Endodermal cell (in vitro differentiated cells): ENCODE measurements at regions not wholly inside any gene's neighbourhood (a gene's known extent, or its start where the extent isn't known, plus 50 kb on each side); places are given as distances from the start of the nearest gene placed in this dataset.

Source experiments
- DNase-seq: peaks from one replicate; pipeline ENCODE4 v3.0.0-alpha.2; 2017
- H3K27ac ChIP-seq: 2 replicates; pipeline ENCODE4 v1.5.1; 2013; ENCODE audit warnings: mild to moderate bottlenecking, low read depth, low read length, moderate library complexity
- H3K27me3 ChIP-seq: 2 replicates; pipeline ENCODE4 v1.6.1; 2013; ENCODE audit warnings: mild to moderate bottlenecking, low read length, moderate library complexity; ENCODE audit not compliant: insufficient read depth, control insufficient read depth, poor library complexity, severe bottlenecking
- H3K36me3 ChIP-seq: 2 replicates; pipeline ENCODE4 v1.7.0; 2013; ENCODE audit warnings: mild to moderate bottlenecking, low read length, moderate library complexity; ENCODE audit not compliant: control insufficient read depth, insufficient read depth
- H3K4me1 ChIP-seq: one replicate; pipeline ENCODE4 v1.7.0; 2013; ENCODE audit warnings: low read length; ENCODE audit not compliant: control insufficient read depth, insufficient read depth
- H3K4me3 ChIP-seq: 2 replicates; pipeline ENCODE4 v1.5.1; 2013; ENCODE audit warnings: mild to moderate bottlenecking, low read length, moderate library complexity
- H3K9ac ChIP-seq: 2 replicates; pipeline ENCODE4 v1.6.1; 2013; ENCODE audit warnings: mild to moderate bottlenecking, low read length, moderate library complexity; ENCODE audit not compliant: poor library complexity, severe bottlenecking; ENCODE audit errors: extremely low read depth
- H3K9me3 ChIP-seq: 2 replicates; pipeline ENCODE4 v1.6.1; 2013; ENCODE audit warnings: mild to moderate bottlenecking, low read length, moderate library complexity; ENCODE audit not compliant: control insufficient read depth
- H3K27ac Mint-ChIP-seq: 2 replicates; pipeline ENCODE4 v1.8.0; 2020; ENCODE audit warnings: mixed read lengths
- H3K27me3 Mint-ChIP-seq: 2 replicates; pipeline ENCODE4 v1.8.0; 2021; ENCODE audit warnings: mild to moderate bottlenecking, mixed read lengths; ENCODE audit not compliant: insufficient read depth
- H3K36me3 Mint-ChIP-seq: 2 replicates; pipeline ENCODE4 v1.8.0; 2020; ENCODE audit warnings: low read depth, mixed read lengths
- H3K4me1 Mint-ChIP-seq: 2 replicates; pipeline ENCODE4 v1.8.0; 2020; ENCODE audit warnings: mixed read lengths
- H3K4me3 Mint-ChIP-seq: 2 replicates; pipeline ENCODE4 v1.8.0; 2020; ENCODE audit warnings: mild to moderate bottlenecking, moderate library complexity, mixed read lengths
- H3K9me3 Mint-ChIP-seq: 2 replicates; pipeline ENCODE4 v1.8.0; 2020; ENCODE audit warnings: mild to moderate bottlenecking, mixed read lengths
- CTCF ChIP-seq: fragments of 200-600 bp; sonication (generic); conservative IDR thresholded peaks from 2 replicates; pipeline ENCODE4 v1.5.0; 2021; ENCODE audit warnings: antibody characterized with exemption, mild to moderate bottlenecking
- WGBS, 2 experiments: methylation state at CpG; one replicate each; pipeline versions ENCODE4 v1.1.5 to v1.1.7; 2013; ENCODE audit warnings: missing lambda C conversion rate in 2 of 2, mixed read lengths in 1 of 2; ENCODE audit not compliant: insufficient coverage in 1 of 2, insufficient read length in 1 of 2; 5-methylcytosine and 5-hydroxymethylcytosine counted together

- Histone ChIP-seq H3K4me3 (no peak overlapping the region), H3K4me1 (no peaks in the 10 kb centered on the region), H3K9me3 (no peaks in the 10 kb centered on the region), H3K9ac (no peak overlapping the region), H3K36me3 (no peaks in the 10 kb centered on the region), H3K27ac (no peak overlapping the region), H3K27me3 (no peaks in the 10 kb centered on the region)
- Mint-ChIP-seq H3K27me3 (no peaks in the 10 kb centered on the region), H3K4me1 (peaks cover 13% of the 10 kb centered on the region), H3K27ac (no peak overlapping the region), H3K36me3 (no peaks in the 10 kb centered on the region), H3K9me3 (no peaks in the 10 kb centered on the region), H3K4me3 (no peak overlapping the region)
- no peak for TF ChIP-seq CTCF
- WGBS, 2 experiments: 98% methylated on average over 4 of the region's 5 CpGs; no CpG with 5 or more reads in 1 of the 2 experiments
- DNase-seq: no peak
Observed at GRCh38 chr3:192040282-192041043, 579.5 kb downstream of the PYDC2 start.

- no peak overlapping the region for H3K27ac Mint-ChIP-seq
- H3K4me1 Mint-ChIP-seq: peaks cover 13% of the 10 kb centered on the region
- H3K36me3 ChIP-seq: no peaks in the 10 kb centered on the region
- no peaks in the 10 kb centered on the region for H3K4me1 ChIP-seq
- H3K36me3 Mint-ChIP-seq: no peaks in the 10 kb centered on the region
- no peak overlapping the region for H3K27ac ChIP-seq
- no peaks in the 10 kb centered on the region for H3K27me3 ChIP-seq
- no peak for DNase-seq
- no peaks in the 10 kb centered on the region for H3K9me3 Mint-ChIP-seq
- H3K9ac ChIP-seq: no peak overlapping the region
- WGBS, 2 experiments: 96 to 100% methylated on average over 2 to 3 of the region's 3 CpGs
- H3K9me3 ChIP-seq: no peaks in the 10 kb centered on the region
- TF ChIP-seq CTCF: no peak
- no peak overlapping the region for H3K4me3 ChIP-seq
- H3K4me3 Mint-ChIP-seq: no peak overlapping the region
- H3K27me3 Mint-ChIP-seq: no peaks in the 10 kb centered on the region
Observed at GRCh38 chr3:192042116-192042515, 581.2 kb downstream of the PYDC2 start.

- H3K9me3 ChIP-seq: no peaks in the 10 kb centered on the region
Observed at GRCh38 chr3:192054881-192055280, 593.9 kb downstream of the PYDC2 start.

More at GRCh38 chr3:192054881-192055280, 593.9 kb downstream of the PYDC2 start:
- no peaks in the 10 kb centered on the region for H3K27me3 Mint-ChIP-seq
- Histone ChIP-seq H3K4me3 (no peak overlapping the region), H3K27me3 (no peaks in the 10 kb centered on the region), H3K9ac (no peak overlapping the region), H3K27ac (no peak overlapping the region), H3K4me1 (no peaks in the 10 kb centered on the region), H3K36me3 (no peaks in the 10 kb centered on the region)
- no peak for DNase-seq
- H3K9me3 Mint-ChIP-seq: no peaks in the 10 kb centered on the region
- WGBS, 2 experiments: 71 to 78% methylated on average over 2 of the region's 2 CpGs
- no peak for TF ChIP-seq CTCF
- H3K4me3 Mint-ChIP-seq: no peak overlapping the region
- no peak overlapping the region for H3K27ac Mint-ChIP-seq
- H3K36me3 Mint-ChIP-seq: no peaks in the 10 kb centered on the region
- H3K4me1 Mint-ChIP-seq: no peaks in the 10 kb centered on the region
